Karpas-422 (cell line): ENCODE measurements at regions not wholly inside any gene's neighbourhood (a gene's known extent, or its start where the extent isn't known, plus 50 kb on each side); places are given as distances from the start of the nearest gene placed in this dataset.
"Not testable (repeated sequence)": the region's sequence is repeated elsewhere in the genome, so short reads cannot be mapped to it uniquely, and the experiment has no call there.

Experiments
- DNase-seq: peaks from one replicate; pipeline ENCODE4 v3.0.0-alpha.2; 2015
- H2AFZ ChIP-seq: fragments of 200-600 bp; sonication (generic); 2 replicates; pipeline ENCODE4 v1.6.1; 2014; ENCODE audit warnings: antibody characterized with exemption, low read length, mixed read lengths
- H3K27ac ChIP-seq: fragments of 200-600 bp; sonication (generic); 2 replicates; pipeline ENCODE4 v1.5.1; 2014; ENCODE audit warnings: mild to moderate bottlenecking, low read length, moderate library complexity
- H3K27me3 ChIP-seq: fragments of 200-600 bp; sonication (generic); 2 replicates; pipeline ENCODE4 v1.6.1; 2014; ENCODE audit warnings: low read length, mixed read lengths
- H3K36me3 ChIP-seq: fragments of 200-600 bp; sonication (generic); 2 replicates; pipeline ENCODE4 v1.6.1; 2014; ENCODE audit warnings: low read length, mixed read lengths; ENCODE audit not compliant: insufficient read depth
- H3K4me1 ChIP-seq: fragments of 200-600 bp; sonication (generic); 2 replicates; pipeline ENCODE4 v1.6.1; 2014; ENCODE audit warnings: mild to moderate bottlenecking, low read length, mixed read lengths
- H3K4me2 ChIP-seq: fragments of 200-600 bp; sonication (generic); 2 replicates; pipeline ENCODE4 v1.6.1; 2014; ENCODE audit warnings: low read length, low read depth, mild to moderate bottlenecking; ENCODE audit not compliant: poor library complexity, severe bottlenecking
- H3K4me3 ChIP-seq: fragments of 200-600 bp; sonication (generic); 2 replicates; pipeline ENCODE4 v1.5.1; 2014; ENCODE audit warnings: mild to moderate bottlenecking, antibody characterized with exemption, low read length, mixed read lengths
- H3K79me2 ChIP-seq: fragments of 200-600 bp; sonication (generic); 2 replicates; pipeline ENCODE4 v1.6.1; 2014; ENCODE audit warnings: mild to moderate bottlenecking, low read length, mixed read lengths
- H3K9ac ChIP-seq: fragments of 200-600 bp; sonication (generic); 2 replicates; pipeline ENCODE4 v1.6.0; 2014; ENCODE audit warnings: low read length
- H3K9me2 ChIP-seq: fragments of 200-600 bp; sonication (generic), shearing (Covaris generic); replicated peaks from 2 replicates; pipeline ENCODE4 v1.6.0; 2014; ENCODE audit warnings: mild to moderate bottlenecking, low read length, moderate library complexity; ENCODE audit not compliant: insufficient read depth
- H3K9me3 ChIP-seq: fragments of 300-700, 200-600 bp; sonication (generic); 2 replicates; pipeline ENCODE4 v1.6.1; 2014; ENCODE audit warnings: low read length, mixed read lengths
- H4K20me1 ChIP-seq: fragments of 200-600 bp; sonication (generic); 2 replicates; pipeline ENCODE4 v1.6.1; 2014; ENCODE audit warnings: mild to moderate bottlenecking, antibody characterized with exemption, low read length, low read depth; ENCODE audit not compliant: insufficient read depth

- Histone ChIP-seq H3K79me2 (no peaks in the 10 kb centered on the region), H3K27me3 (no peaks in the 10 kb centered on the region), H3K4me2 (no peak overlapping the region), H3K9me3 (peaks cover 4% of the 10 kb centered on the region), H2AFZ (no peak overlapping the region), H3K4me3 (no peak overlapping the region), H3K4me1 (no peaks in the 10 kb centered on the region), H3K36me3 (no peaks in the 10 kb centered on the region), H3K9me2 (no peaks in the 10 kb centered on the region), H4K20me1 (no peaks in the 10 kb centered on the region), H3K9ac (no peak overlapping the region), H3K27ac (no peak overlapping the region)
- DNase-seq, result no peak
Observed at GRCh38 chr10:33695536-33695935, 361.1 kb upstream of the NRP1 start.

GRCh38 chr10:33690536-33690935 lies 356.1 kb upstream of the NRP1 start:
- not testable (repeated sequence) for DNase-seq, H3K79me2 ChIP-seq, H3K27ac ChIP-seq, H3K4me3 ChIP-seq, H4K20me1 ChIP-seq, H3K9me3 ChIP-seq, H3K9me2 ChIP-seq, H3K4me1 ChIP-seq, H3K36me3 ChIP-seq, H2AFZ ChIP-seq, H3K4me2 ChIP-seq, H3K27me3 ChIP-seq, H3K9ac ChIP-seq

- H3K9me2 ChIP-seq, result no peaks in the 10 kb centered on the region
- H3K27ac ChIP-seq, result no peak overlapping the region
- no peaks in the 10 kb centered on the region for H3K27me3 ChIP-seq
- no peaks in the 10 kb centered on the region for H3K9me3 ChIP-seq
- H2AFZ ChIP-seq, result no peak overlapping the region
- no peak overlapping the region for H3K4me2 ChIP-seq
- no peaks in the 10 kb centered on the region for H4K20me1 ChIP-seq
- DNase-seq, result no peak
- no peaks in the 10 kb centered on the region for H3K36me3 ChIP-seq
- H3K4me3 ChIP-seq, result no peak overlapping the region
- H3K9ac ChIP-seq, result no peak overlapping the region
- H3K79me2 ChIP-seq, result no peaks in the 10 kb centered on the region
- H3K4me1 ChIP-seq, result no peaks in the 10 kb centered on the region
Observed at GRCh38 chr10:33688506-33688905, 354.0 kb upstream of the NRP1 start.

GRCh38 chr10:33684211-33684611 lies 349.7 kb upstream of the NRP1 start:
- no peaks in the 10 kb centered on the region for H3K36me3 ChIP-seq
- H3K4me3 ChIP-seq, result no peak overlapping the region
- no peaks in the 10 kb centered on the region for H3K79me2 ChIP-seq
- no peak for DNase-seq
- no peaks in the 10 kb centered on the region for H4K20me1 ChIP-seq
- no peaks in the 10 kb centered on the region for H3K4me1 ChIP-seq
- H3K4me2 ChIP-seq, result no peak overlapping the region
- no peak overlapping the region for H2AFZ ChIP-seq
- no peaks in the 10 kb centered on the region for H3K9me3 ChIP-seq
- no peak overlapping the region for H3K9ac ChIP-seq
- H3K9me2 ChIP-seq, result no peaks in the 10 kb centered on the region; the same call in 1 of the 2 replicates
- H3K27me3 ChIP-seq, result no peaks in the 10 kb centered on the region
- H3K27ac ChIP-seq, result no peak overlapping the region

GRCh38 chr10:33681595-33681994 lies 347.1 kb upstream of the NRP1 start:
- no peak overlapping the region for H3K4me2 ChIP-seq
- no peak for DNase-seq
- H2AFZ ChIP-seq, result no peak overlapping the region
- no peak overlapping the region for H3K4me3 ChIP-seq
- H4K20me1 ChIP-seq, result no peaks in the 10 kb centered on the region
- H3K27me3 ChIP-seq, result no peaks in the 10 kb centered on the region
- no peaks in the 10 kb centered on the region for H3K79me2 ChIP-seq
- H3K4me1 ChIP-seq, result no peaks in the 10 kb centered on the region
- H3K9me3 ChIP-seq, result no peaks in the 10 kb centered on the region
- no peak overlapping the region for H3K27ac ChIP-seq
- H3K9ac ChIP-seq, result no peak overlapping the region
- no peaks in the 10 kb centered on the region; the same call in 1 of the 2 replicates for H3K9me2 ChIP-seq
- no peaks in the 10 kb centered on the region for H3K36me3 ChIP-seq

GRCh38 chr10:33680036-33680435 lies 345.6 kb upstream of the NRP1 start:
- Histone ChIP-seq H3K27ac (no peak overlapping the region), H3K9me2 (no peaks in the 10 kb centered on the region; the same call in 1 of the 2 replicates), H3K9me3 (no peaks in the 10 kb centered on the region), H3K4me1 (no peaks in the 10 kb centered on the region), H3K79me2 (no peaks in the 10 kb centered on the region), H2AFZ (no peak overlapping the region), H3K36me3 (no peaks in the 10 kb centered on the region), H4K20me1 (no peaks in the 10 kb centered on the region), H3K4me2 (no peak overlapping the region), H3K27me3 (no peaks in the 10 kb centered on the region), H3K4me3 (no peak overlapping the region), H3K9ac (no peak overlapping the region)
- no peak for DNase-seq

GRCh38 chr10:33676606-33677339 lies 342.3 kb upstream of the NRP1 start:
- Histone ChIP-seq H4K20me1 (no peaks in the 10 kb centered on the region), H3K79me2 (no peaks in the 10 kb centered on the region), H3K9ac (no peak overlapping the region), H3K9me3 (no peaks in the 10 kb centered on the region), H3K27ac (no peak overlapping the region), H3K4me3 (no peak overlapping the region), H3K4me2 (no peak overlapping the region), H2AFZ (no peak overlapping the region), H3K9me2 (no peaks in the 10 kb centered on the region; the same call in 1 of the 2 replicates), H3K4me1 (no peaks in the 10 kb centered on the region), H3K27me3 (no peaks in the 10 kb centered on the region), H3K36me3 (no peaks in the 10 kb centered on the region)
- DNase-seq, result no peak

- H3K4me3 ChIP-seq, result no peak overlapping the region
- H3K4me1 ChIP-seq, result no peaks in the 10 kb centered on the region
- no peaks in the 10 kb centered on the region for H3K27me3 ChIP-seq
- no peak overlapping the region for H3K9ac ChIP-seq
- no peak overlapping the region for H3K27ac ChIP-seq
- H3K9me2 ChIP-seq, result no peaks in the 10 kb centered on the region; the same call in 1 of the 2 replicates
- no peak overlapping the region for H2AFZ ChIP-seq
- H3K9me3 ChIP-seq, result no peaks in the 10 kb centered on the region
- no peak for DNase-seq
- no peak overlapping the region for H3K4me2 ChIP-seq
- no peaks in the 10 kb centered on the region for H4K20me1 ChIP-seq
- H3K36me3 ChIP-seq, result no peaks in the 10 kb centered on the region
- H3K79me2 ChIP-seq, result no peaks in the 10 kb centered on the region
Observed at GRCh38 chr10:33674986-33675599, 340.6 kb upstream of the NRP1 start.
